Stimulated activated CD8-positive, alpha-beta memory T cell treated with anti-CD3 and anti-CD28 coated beads, Interleukin-2, amount 100 ng/mL, for 48 hours (primary cell): ENCODE measurements at regions not wholly inside any gene's neighbourhood (a gene's known extent, or its start where the extent isn't known, plus 50 kb on each side); places are given as distances from the start of the nearest gene placed in this dataset.

Source experiments
- DNase-seq, 2 donors: peaks; one replicate each; pipeline ENCODE4 v3.0.0-alpha.2; 2020; ENCODE audit warnings: low read depth in 2 of 2

DNA sequence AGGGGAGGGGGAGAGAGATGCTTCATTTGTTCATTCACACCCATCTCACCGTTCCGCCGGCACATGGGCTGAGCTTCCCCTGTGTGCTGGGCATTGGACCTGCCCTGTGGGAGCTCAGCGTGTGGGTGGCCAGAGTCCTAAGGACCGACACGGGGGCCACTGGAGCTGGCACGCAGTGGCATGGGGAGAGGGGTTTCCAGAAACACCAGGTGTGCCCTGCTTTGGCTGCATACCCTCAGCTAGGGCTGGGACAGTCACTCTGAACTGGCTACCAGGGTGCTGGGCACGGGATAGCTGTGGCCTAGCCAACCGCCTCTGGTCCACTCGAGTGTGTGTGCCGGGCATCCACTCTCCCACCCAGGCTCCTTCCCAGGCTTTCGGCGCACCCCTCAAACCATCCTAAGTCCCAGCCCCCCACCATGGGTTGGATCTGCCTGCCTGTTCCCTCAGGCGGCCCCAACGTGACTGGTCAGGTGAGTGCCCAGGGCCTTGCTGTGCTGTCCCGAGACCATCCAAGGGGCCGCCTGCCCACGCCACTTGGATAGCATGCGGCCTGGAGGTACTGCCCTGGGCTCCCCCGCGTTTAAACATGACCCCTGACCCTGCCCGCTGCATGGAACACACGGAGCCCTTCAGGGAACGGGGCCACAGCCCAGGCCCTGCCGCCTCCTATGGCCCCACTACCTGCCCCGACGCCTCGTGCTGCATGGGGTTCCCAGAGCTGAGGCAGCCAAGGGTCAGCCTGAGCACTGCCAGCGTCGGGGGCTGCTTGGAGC is 51.6 kb upstream of the LINC01488 start:
- no peak for DNase-seq

DNA sequence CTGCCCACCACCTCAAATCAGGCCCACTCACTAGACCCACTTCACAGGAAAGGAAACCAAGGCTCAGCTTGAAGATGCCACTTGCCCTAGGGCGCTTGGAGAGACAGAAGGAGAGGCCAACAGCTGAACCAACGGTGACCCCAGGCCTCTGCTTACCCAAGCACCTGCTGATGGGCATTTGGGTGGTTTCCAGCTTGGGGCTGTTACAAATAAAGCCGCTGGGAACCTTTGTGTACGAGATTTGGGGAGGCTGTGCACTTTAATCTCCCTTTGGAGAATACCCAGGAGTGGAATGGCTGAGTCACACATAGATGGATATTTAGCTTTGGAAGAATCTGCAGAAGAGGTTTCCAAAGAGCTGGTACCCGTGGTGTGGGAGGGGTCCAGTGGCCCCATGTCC is 50.9 kb upstream of the LINC01488 start:
- no peak for DNase-seq

DNA sequence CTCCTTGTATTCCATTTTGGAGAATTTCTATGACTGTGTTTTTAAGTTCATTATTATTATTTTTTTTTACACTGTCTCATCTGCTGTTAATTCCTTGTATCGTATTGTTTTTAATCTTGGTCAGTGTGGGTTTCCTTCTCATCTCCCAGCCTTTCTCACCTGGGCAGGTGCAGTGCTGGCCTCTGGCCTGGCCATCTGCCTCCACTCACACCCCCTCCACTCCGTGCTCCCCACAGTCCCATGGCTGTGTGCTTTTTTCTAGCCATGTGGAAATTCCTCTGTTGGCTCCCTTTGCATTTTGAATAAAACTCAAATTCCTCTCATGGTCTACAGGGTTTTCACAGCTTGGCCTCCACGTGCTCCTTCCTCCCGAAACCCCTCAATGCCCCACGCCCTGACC is 50.3 kb upstream of the LINC01488 start:
- no peak for DNase-seq
